ENCODE measurements at regions not wholly inside any gene's neighbourhood (a gene's known extent, or its start where the extent isn't known, plus 50 kb on each side); places are given as distances from the start of the nearest gene placed in this dataset.

DNA sequence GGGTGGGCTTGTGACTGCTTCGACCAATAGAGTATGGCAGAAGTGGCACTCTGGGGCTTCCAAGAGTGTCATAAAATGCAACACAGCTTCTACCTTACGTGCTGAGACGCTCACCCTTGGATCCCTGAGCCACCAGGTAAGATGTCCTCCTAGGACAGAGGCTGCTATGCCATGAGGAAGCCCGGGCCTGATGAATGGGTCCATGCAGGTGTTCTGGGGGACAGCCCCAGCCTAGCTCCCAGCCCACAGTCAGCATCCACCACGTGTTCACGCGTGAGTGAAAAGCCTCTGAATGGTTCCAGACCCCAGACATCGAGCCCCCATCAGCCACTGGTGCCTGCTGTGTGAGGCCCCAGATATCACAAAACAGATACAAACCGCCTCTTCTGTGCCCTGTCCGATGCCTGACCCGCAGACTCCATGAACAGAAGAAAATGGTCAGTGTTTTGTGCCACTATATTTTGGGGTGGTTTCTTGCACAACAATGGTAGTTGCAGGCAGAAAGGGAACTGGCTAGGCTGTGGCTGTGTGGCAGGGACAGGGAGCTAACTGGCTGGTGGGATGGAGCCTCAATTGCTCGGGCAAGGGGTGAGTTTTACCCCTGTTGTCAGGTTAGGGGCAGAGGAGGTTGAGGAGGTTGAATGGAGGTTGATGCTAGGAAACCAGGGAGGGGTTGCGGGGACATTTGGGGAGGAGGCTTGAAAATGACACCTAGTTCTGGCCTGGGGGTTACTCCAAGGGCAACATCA lies 92.2 kb downstream of the LINGO1 start:
- DNase-seq: no peak

DNA sequence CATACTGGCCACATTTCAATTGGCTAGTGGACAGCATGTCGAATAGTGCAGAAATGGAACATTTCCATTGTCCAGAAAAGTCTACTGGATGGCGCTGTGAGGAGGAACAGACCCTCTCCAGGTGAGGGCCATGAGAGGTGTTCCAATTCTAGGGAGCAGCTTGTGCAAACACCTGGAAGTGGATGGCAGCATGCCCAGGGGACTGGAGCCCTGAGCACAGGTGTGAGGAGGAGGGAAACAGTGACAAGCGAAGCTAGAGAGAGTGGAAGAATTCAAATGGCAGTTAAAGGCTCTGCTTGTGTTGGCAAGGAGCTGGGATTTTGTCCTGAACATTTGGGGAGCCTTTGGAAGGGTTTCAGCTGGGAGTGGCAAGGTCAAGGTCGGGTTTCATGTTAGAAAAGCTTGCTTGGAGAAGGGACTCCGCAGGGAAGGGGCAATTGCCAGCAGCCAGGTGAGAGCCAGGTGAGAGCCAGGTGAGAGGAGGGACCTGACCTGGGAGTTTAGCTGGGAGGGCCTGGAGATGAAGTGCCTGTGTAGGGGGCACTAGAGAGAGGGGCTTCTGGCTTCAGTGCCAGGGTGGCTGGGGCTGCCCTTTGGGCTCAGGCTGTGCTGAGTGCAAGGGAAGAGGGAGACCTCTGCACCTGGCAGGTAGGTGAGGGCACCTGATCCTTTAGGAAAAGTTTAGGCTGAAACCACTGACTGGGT lies 93.8 kb downstream of the LINGO1 start:
- DNase-seq: no peak

DNA sequence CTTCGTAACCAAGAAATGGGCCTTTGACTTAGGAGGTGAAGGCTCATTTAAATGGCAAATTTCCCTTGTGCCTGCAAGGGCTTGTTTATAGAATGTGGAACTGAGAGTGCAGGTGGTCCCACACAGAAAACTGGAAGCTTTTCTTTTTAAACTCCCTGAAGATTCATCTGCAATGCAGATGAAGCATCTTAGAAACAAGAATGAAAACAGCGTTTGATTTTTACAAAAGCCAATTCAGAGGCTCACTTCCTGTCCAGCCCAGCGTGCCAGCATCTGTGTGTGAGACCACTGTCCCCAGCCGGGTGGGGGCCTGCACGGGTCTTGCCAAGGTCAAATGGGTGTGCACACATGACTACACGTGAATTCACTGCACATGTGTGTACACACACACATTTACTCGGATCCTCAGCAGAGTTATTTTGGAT lies 94.7 kb downstream of the LINGO1 start:
- no peak for DNase-seq

- DNase-seq: no peak
Observed at GRCh38 chr15:77537006-77537405, 95.7 kb downstream of the LINGO1 start.

- no peak for DNase-seq
Observed at GRCh38 chr15:77535845-77536244, 96.9 kb downstream of the LINGO1 start.
